ENCODE measurements at regions not wholly inside any gene's neighbourhood (a gene's known extent, or its start where the extent isn't known, plus 50 kb on each side); places are given as distances from the start of the nearest gene placed in this dataset.
"Not testable (repeated sequence)": the region's sequence is repeated elsewhere in the genome, so short reads cannot be mapped to it uniquely, and the experiment has no call there.

DNA sequence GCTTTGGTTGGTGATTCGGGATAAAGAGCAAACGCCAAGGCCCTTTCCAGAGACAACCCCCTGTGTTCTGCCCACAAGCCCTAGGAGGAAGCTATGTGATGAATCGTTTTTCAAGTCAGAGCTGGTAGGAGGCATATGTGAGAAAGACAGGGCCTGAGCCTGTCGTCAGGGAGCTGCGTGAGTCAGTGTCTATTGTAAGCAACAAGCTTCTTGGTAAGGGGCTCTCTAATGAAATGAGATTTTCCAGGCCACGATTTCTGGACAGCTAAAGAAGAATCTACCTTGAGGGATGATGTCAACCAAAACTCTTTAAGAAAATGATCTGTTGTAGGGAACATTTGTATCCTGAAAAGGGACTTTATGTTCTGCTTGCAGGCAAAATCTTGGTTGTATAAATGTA lies 318.9 kb upstream of the IL12A start:
- no peak for DNase-seq

DNA sequence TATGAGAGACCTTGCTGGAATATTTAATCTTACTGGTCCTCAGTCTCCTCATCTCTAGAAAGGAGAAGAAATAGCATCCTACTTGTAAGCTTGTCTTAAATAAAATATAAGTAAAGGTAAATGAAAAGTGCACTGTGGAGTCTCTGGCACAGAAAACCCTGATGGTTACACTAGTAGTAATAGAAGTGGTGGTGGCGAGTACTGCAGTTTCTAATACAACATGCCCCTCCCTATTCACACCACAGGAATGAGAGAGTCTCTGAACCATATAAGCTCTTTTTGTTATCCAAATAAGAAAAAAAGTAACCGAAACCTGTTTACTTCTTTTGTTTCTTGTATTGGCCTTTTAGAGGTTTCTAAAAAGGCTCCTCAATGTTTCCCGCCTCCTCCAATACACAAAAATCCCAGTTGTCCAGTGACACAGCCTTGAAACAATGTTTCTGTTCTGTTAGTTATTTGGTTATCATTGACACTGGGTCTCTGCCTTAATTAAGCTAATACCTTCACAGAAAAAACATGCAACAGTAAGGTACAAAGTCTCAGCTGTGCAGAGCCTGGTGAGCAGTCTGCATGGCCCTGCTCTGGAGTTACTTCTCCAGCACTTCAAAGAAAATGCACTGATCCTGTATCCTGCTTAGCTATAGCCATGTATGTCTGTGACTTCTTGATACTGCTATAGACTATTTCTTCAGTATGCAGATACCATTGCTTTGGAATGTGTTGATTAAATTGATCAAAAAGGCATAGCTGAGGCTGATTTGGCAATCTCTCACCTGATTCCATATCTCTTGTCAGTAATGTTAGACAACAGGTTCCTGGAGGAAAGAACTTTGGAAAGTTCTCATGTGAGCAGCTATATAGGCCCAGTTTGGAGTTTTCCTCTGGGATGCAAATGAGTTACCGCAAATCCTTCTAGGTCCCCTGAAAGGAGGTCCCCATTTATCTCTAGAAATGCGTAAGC lies 315.6 kb upstream of the IL12A start:
- no peak for DNase-seq

DNA sequence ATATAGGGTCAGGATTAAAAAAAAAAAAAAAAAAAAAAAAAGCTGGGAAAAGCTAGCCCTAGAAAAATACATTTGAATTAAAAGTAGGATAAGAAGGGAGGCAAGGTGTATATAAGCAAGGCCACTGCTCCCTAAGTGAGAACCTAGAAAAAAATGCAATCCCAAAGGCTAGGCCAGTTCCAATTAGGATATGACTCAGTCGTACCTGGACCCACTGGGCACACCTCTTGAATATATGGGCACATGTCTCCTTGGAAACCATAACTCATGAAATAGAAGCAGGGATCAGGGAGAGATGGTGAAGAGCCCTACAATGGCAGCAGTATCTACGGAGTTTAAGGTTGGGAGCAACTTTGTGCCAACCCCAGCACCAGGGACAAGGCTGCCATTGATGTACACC lies 314.1 kb upstream of the IL12A start:
- DNase-seq, result no peak

DNA sequence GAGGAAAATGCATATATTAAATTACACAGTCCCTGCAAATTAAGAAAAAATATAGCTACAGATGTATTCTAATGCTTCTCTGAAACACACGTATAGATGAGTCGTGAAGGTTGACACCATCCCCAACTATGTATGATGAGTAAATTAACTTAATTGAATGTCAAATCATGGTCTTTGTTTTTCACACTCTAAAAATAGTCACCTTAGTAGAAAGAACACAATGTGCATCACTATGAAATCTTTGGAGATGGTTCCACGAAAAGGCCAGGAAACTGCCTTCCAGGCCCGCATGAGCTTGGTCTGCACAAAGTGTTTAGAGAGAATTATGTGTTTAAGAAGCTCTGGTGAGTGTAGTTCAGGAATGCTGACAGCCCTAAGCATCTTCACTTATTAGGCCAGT lies 313.4 kb upstream of the IL12A start:
- DNase-seq, result no peak

DNA sequence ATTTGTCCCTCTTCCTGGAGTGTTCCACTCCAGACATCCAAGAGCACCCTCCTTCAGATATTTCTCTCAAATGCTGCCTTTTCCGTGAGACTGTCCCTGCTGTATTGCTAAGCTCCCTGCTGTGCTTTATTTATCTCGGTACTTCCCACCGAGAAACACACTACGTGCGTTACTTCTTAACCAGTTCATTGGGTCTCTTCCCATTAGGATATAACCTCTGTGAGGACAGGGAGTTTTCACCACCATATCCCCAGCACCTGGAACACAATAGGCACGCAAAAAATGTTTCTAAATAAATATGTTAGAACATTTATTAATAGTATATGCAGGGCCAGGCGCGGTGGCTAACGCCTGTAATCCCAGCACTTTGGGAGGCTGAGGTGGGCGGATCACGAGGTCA lies 308.7 kb upstream of the IL12A start:
- no peak for DNase-seq

DNA sequence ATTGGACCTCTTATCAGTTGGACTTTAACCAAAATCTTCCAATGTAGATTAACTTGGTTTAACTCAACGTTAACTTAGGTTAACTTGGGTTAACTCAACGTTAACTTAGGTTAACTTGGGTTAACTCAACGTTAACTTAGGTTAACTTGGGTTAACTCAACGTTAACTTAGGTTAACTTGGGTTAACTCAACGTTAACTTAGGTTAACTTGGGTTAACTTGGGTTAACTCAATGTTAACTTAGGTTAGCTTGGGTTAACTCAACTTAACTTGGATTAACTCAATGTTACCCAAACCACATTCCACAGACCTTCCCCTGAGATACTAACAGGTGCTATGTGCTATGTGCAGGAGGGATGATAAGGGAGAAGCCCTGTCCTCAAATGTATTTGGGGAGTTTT lies 306.9 kb upstream of the IL12A start:
- not testable (repeated sequence) for DNase-seq

DNA sequence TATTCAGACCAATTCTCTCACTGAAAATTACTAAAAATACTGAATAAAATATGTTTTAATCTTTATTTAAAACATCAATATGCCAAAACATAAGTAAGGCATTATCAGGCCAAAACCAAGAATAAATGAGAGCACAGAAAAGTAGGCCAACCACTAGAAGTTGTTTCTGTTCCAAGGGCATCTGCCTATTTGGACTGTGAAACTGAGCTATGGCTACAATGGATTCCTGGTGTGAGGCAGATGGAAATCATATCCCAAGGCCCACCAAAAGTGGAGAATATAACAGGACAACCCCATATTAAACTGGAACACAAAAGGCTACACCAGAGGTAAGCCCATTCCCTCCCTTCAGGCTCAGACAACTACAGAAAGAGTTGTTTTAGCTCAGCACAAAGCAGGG lies 302.8 kb upstream of the IL12A start:
- no peak for DNase-seq

DNA sequence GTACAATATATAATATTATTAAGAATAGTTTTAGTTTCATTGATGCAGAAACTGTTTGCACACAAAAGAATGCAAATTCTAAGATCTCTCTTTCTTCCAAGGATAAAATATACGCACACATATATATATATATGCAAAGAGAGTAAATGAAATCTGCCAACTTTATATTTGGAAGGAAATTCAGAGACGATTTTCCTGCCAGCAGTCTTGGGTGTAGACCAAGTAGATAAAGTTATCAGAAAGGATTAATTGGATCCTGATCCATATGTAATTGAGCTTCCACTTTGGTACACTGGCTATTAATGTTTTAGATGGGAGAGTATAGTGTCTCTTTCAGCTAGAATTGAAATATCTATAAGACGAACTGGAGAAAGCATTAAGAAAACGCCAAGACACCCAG lies 295.4 kb upstream of the IL12A start:
- no peak for DNase-seq

DNA sequence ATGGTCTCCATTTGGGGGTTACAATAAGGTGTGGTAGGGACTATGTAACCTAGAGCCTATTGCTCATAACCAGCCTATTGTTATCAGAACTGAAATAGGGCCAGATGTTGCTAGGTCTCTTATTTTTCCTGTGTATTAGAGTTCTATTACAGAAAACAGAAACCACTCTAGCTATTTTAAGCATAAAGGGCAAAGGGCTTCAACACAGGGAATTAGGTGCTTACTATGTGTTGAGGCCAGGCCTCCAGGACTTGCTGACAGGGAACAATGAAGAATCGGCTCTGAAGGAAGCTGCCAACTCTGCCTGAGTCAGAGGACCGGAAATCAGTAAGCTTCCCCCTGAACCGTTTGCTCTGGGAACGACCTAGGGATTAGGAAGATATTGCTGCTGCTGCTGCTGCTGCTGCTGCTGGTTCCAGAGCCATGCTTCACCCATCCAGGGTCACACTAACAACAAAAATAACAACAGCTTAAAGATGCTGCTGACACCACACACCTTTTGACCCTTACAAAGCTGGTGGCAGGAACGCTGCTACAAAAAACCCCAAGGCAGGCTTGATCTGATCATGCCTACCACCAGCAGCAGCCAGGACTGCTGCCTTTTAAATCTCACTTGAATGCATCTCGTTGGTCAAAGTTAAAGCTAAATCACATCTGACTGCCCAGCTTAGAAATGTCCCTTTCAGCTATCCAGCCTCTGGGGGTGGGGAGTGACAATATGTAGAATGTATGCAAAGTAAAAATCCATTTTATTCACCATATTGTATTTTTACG lies 276.9 kb upstream of the IL12A start:
- no peak for DNase-seq

DNA sequence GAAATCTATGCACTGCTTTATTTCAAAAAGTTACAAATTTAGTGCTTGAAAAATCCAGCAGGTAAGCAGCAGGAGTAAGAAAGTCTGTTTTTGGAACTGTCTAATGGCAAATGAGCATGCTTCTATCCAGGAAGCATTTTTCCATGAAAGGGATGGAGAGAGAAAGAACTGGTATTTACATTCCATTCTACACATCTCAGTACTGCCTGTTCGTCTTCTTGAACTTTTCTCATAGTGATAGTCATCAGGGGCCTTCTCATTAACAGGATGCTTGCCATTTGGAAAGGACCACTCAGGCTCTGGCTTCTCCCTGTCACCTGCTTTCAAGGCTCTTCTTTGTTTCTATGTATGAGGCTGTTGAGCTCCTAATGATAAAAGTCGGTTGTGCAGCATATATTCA lies 267.3 kb upstream of the IL12A start:
- DNase-seq, result no peak

DNA sequence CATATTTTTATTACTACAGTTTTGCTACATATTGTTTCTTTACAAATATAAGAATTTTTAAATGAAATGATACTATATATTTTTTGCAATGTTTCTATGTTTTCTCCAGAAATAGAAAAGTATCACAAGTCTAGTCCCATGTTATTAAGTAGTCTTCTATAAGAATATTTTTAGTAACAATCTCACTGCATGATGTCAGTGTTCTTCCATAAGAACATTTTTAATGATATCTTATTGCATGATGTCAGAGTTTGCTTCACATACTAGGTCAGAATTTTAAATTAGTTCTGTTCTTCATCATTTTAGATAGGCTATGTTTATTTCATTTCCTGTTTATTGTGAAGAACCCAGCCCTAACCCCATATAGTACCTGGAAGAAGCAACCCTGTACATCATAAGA lies 265.3 kb upstream of the IL12A start:
- no peak for DNase-seq

DNA sequence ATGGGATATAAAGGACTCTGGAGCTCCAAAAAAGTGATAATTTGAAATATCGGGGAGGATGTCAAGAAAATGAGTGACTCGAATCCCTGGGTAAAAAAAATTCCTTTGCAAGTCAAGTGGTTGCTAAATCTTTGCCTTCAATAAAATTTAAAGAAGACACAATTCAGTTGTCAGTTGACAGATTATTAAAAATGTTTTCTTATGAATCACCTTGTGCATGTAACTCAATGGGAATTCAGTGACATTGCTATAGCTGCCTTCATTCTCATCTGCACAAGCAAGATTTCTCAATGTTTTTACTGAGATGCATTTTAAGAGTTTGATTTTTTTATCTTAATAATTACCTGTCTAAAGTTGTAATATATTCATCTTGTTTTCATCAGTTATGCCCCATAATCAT lies 264.0 kb upstream of the IL12A start:
- no peak for DNase-seq

DNA sequence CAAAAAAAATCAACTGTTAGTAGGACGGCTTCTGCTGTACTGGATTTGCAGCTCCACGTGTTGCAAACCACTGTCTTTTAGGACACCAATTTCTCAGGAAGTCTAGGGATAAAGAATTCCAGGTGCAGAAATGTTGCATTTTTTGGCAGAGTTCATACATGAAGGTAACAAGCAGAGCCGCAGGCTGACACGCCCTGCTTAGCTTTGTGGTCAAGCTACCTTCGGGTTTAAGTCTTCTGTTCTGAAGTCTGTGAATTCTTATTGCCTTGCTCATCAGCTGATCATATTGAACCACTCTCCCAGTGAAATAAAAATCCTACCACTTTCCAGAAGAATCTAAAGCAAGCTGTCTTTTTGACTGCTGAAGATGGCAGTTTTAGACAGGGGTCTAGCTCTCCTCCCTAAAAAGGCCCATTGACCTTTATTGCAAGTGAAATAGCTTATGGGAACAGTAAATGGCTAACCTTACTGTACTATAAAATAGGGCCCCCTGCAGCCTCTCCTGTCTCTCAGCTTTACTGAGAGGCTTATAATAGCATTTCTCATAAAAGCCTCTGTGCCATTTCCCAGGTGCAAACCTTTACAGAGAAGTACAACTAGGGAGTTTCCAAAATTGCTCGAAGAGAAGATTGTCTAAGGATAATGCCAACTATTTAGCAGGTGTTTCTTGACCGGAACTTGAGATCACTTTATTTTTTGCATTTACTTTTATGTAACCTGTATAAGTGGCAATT lies 262.2 kb upstream of the IL12A start:
- no peak for DNase-seq

DNA sequence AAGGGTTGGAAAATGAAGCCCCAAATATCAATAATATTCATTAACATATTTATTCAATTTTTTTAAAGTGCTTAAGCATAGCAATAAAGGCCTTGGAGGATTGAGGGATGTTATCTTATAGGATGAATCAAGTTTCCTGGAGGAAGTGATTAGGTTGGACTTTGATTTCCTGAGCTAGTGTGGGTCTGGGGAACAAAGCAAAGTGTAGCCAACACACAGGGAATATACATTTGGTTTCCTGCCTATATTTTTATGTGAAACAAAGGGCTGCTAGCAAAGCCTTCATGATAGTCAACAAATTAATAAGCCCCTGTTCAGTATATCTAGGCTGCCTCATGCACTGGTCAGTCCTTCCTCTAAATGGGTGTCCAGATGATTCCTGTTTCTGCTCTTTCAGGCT lies 261.1 kb upstream of the IL12A start:
- DNase-seq, result no peak

DNA sequence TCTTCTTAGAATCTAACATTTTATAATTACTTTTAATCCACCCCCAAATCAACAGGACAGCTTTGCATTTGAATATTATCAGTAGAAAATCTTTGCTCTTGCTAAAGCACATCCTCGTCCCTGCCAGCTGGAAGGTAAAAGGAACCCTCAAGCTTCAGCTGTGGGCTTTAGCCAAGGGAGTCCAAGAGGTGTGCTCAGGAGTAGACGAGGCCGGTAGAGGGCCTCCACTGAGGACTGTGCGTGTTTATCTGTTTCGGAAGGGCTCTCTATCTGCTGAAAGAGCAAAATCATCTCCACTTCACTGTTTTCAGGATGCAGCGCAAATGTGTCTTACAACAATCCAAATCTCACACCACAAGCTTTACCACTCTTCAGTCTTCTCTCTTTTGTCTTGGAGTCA lies 257.4 kb upstream of the IL12A start:
- DNase-seq, result no peak

DNA sequence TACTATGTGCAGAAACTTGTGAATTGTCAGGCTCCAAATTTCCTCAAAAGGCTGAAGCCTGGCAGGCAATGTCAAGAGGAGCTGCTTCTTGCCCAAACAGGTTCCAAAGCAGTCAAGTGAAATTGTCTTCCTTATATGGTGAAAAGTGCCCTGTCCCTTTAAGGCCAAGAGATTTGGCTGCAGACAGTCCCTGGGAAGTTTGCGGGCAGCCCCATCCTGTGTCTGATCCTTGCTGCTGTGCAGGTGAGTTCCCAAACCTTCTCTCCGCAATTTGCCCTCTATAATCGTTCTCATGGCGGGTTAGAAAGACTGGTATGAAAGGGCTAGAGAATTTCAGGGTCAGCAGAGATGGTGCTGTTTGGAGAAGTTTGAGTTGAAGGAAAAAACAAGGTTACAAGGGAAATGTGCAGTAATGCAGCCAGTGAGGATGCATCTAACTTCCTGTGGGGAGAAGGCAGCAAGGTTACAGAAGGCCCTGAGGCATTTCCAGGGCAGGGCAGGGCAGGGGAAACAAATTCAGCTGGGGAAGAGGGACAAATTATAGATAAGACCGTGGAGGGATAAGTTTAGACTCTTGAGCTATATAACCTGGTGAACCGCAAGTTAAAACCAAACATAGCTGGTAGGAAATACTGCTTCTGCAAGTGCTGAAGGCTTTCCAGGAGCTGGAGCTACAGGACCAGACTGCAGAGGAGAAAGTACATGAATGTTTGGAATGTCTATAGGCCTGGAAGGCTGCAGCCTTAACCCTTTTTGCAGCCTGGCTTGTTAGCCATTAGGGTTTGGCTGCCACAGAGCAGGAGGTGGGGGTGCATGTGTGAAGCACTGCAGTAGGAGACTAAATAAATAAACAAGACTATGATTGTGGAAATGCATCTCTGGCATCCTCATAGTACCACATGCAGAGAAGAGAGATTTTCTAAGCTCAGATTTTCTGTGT lies 256.2 kb upstream of the IL12A start:
- no peak for DNase-seq

DNA sequence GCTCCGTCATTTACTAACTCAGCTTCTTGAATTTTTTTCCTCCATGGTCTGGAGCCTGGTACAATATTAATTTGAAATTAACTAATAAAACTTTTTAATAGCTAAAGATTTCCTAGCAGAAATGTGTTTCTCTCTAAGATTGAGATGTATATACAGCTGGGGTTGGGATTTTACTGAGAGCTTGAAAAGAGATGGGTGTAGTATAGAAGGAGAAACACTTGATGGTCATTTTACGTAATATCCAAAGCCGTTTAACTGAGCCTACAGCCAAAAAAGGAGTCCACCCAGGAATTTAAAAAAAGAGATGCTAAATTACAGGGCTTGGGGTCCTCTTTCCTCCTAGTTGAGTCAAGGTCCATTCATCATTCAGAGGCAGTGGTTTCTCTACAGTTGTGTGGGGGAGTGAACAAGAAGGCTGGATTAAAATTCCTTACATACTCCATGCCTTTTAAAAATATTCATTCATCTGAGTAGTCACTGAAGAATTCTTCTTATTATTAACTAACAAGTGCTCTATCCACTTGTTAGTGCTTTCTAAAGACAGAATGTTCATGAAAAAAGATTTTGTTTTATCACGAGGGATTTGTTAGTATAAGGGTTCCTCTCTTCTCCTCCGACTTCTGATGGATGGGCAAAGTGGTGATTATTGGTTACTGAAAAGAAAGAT lies 255.3 kb upstream of the IL12A start:
- DNase-seq, result no peak

DNA sequence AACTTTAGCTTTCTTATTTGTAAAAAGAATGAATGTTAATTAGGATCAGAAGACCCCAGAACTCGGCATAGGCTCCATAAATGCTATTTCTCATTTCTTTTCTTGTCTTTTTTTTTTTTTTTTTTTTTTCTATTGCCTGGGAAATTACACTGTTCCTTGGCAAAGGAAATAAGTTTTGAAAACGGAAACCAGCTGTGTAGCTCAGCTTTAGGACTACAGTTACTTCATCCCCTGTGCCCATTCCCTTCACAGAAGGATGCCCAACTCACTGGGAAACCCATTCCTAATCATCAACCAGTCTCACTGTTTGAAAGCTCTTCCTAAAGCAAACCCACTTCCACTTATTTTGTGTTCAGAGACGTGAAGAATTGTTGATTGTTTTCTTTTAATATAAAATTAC lies 254.0 kb upstream of the IL12A start:
- no peak for DNase-seq

DNA sequence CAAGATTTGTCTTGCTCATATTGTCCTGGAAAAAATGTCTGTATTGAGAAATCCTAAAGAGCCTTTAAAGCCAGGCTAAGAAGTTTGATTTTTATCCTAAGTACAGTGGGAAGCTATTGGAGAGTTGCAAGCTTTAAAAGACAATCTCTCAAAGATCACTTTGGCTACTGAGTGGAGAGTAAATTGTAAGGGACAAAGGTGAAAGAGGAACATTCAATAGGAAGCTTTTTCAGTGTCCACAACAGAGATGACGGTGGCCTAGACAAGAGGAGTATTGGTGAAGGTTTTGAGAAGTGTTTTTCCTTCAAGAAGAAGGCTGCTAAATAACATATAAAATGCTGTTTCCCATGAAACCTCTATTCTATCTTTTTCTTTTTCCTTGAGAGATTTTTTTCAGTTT lies 249.5 kb upstream of the IL12A start:
- no peak for DNase-seq

DNA sequence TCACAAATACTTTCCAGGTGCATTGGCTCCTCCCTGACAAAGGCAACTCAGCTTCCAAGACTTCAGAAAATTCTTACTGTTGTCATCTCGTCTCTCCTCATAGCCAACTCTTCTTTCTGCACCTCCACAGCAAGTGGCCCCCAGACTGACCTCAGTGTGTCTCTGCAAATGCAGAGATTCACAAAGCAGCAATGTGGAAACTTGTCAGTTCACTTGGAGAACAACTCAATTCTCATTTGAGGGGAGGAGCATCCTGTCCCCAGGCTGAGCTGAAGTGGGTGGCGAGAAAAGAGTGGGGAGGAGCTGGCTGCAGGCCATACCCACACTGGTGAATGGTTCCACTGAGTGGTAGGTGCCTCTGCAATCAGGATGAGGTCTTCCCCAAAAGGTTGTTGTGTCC lies 248.7 kb upstream of the IL12A start:
- DNase-seq, result no peak

DNA sequence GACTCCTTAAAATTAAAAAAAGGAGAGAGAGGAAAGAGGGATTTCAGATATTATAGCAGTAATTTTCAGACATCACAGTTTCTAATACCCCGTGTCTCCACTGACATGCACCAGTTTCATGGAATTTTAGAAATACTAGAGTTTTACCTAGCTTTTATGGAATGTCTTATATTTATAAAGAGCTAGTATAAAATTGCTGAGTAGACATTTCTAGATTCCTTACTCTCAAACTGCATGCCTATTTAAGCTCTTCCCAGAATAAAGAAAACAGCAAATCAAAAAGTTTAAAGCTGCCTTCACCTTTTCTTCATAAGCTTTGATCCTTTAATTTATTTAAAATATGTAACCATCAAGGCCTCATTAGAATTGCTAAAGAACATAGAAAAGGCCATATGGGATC lies 247.4 kb upstream of the IL12A start:
- DNase-seq, result no peak

DNA sequence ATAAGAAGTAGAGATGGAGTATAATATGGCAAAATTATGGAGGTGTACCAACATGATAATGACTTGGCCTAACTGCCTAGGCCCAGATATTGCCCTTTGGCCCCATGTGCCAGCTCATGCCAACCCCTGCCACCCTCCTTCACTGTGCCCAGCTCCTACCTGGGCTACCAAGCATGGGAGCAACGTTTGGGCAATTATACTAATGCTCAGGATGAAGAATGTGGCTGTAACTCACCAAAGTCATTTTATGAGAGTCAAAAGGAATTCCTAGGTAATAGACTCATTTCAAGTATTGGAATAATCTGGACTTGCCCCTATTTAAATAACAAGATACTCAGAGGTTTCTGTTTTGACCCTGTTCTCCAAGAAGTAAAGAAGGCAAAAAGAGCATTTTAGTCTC lies 240.2 kb upstream of the IL12A start:
- DNase-seq, result no peak

Data from MV-4-11 (cell line).